GM23338 (cell line): ENCODE measurements at regions not wholly inside any gene's neighbourhood (a gene's known extent, or its start where the extent isn't known, plus 50 kb on each side); places are given as distances from the start of the nearest gene placed in this dataset.
A peak's percentile ranks its signal among the peaks of the same experiment; 100 is the strongest.

Experiments
- ATAC-seq: fragments of 200-7000 bp; cut with Tn5 transposase; 3 replicates; pipeline ENCODE4 v1.9.1; 2020
- DNase-seq: peaks from one replicate; pipeline ENCODE4 v3.0.0-alpha.2; 2015; ENCODE audit warnings: low spot score
- H2AFZ ChIP-seq: fragments of 200-600 bp; sonication (generic); 2 replicates; pipeline ENCODE4 v1.8.0; 2016; ENCODE audit warnings: antibody characterized with exemption, mild to moderate bottlenecking, moderate library complexity
- H3F3A ChIP-seq: fragments of 200-600 bp; sonication (generic); replicated peaks from 2 replicates; pipeline ENCODE4 v1.8.0; 2017; ENCODE audit warnings: antibody characterized with exemption, mixed run types, low read depth
- H3K27ac ChIP-seq: fragments of 200-600 bp; sonication (generic); 2 replicates; pipeline ENCODE4 v1.6.1; 2016; ENCODE audit warnings: low read depth
- H3K27me3 ChIP-seq: fragments of 200-600 bp; sonication (generic); 2 replicates; pipeline ENCODE4 v1.8.0; 2016; ENCODE audit warnings: mild to moderate bottlenecking, mixed run types, moderate library complexity; ENCODE audit not compliant: insufficient read depth
- H3K36me3 ChIP-seq: fragments of 200-600 bp; sonication (generic); 2 replicates; pipeline ENCODE4 v1.8.0; 2016; ENCODE audit warnings: mild to moderate bottlenecking; ENCODE audit not compliant: insufficient read depth
- H3K4me1 ChIP-seq: fragments of 200-600 bp; sonication (generic); 2 replicates; pipeline ENCODE4 v1.8.0; 2016; ENCODE audit warnings: mild to moderate bottlenecking, moderate library complexity; ENCODE audit not compliant: insufficient read depth
- H3K4me2 ChIP-seq: fragments of 200-600 bp; sonication (generic); 2 replicates; pipeline ENCODE4 v1.7.1; 2017; ENCODE audit warnings: mixed run types
- H3K4me3 ChIP-seq: fragments of 200-600 bp; sonication (generic); 2 replicates; pipeline ENCODE4 v1.6.1; 2016; ENCODE audit warnings: mixed run types
- H3K79me2 ChIP-seq: fragments of 200-600 bp; sonication (generic); replicated peaks from 2 replicates; pipeline ENCODE4 v1.8.0; 2017; ENCODE audit warnings: mild to moderate bottlenecking; ENCODE audit not compliant: insufficient read depth
- H3K9me2 ChIP-seq: fragments of 200-600 bp; sonication (generic); 2 replicates; pipeline ENCODE4 v1.8.0; 2017; ENCODE audit not compliant: insufficient read depth
- H4K20me1 ChIP-seq: fragments of 200-600 bp; sonication (generic); replicated peaks from 2 replicates; pipeline ENCODE4 v1.8.0; 2017; ENCODE audit warnings: mild to moderate bottlenecking; ENCODE audit not compliant: insufficient read depth
- H3K27ac Mint-ChIP-seq: 2 replicates; pipeline ENCODE4 v1.8.0; 2020; ENCODE audit warnings: inconsistent platforms, mild to moderate bottlenecking, moderate library complexity, mixed read lengths
- H3K27me3 Mint-ChIP-seq: 3 replicates; pipeline ENCODE4 v1.8.0; 2022; ENCODE audit warnings: low read depth, mild to moderate bottlenecking, moderate library complexity, mixed read lengths, inconsistent platforms; ENCODE audit not compliant: insufficient read depth, poor library complexity
- H3K36me3 Mint-ChIP-seq: 3 replicates; pipeline ENCODE4 v1.8.0; 2021; ENCODE audit warnings: low read depth, mild to moderate bottlenecking, inconsistent platforms, moderate library complexity, mixed read lengths
- H3K4me1 Mint-ChIP-seq: 3 replicates; pipeline ENCODE4 v1.8.0; 2020; ENCODE audit warnings: mild to moderate bottlenecking, inconsistent platforms, mixed read lengths
- H3K4me3 Mint-ChIP-seq: 3 replicates; pipeline ENCODE4 v1.8.0; 2021; ENCODE audit warnings: moderate library complexity, mild to moderate bottlenecking, inconsistent platforms, mixed read lengths
- H3K9me3 Mint-ChIP-seq: 3 replicates; pipeline ENCODE4 v1.8.0; 2020; ENCODE audit warnings: moderate library complexity, mild to moderate bottlenecking, inconsistent platforms, mixed read lengths
- CREB1 ChIP-seq: fragments of 250-450 bp; sonication (Bioruptor Pico); IDR thresholded peaks from 2 replicates; pipeline ENCODE4 v1.5.0; 2020; ENCODE audit warnings: low read depth, mild to moderate bottlenecking, moderate library complexity
- CTCF ChIP-seq, 2 experiments: fragments of 200-600 bp in 1 of 2; sonication (generic) in 1 of 2; conservative IDR thresholded peaks; 2 replicates each; pipeline versions ENCODE4 v1.5.1 to v1.6.1; 2016 to 2017; ENCODE audit warnings: antibody characterized with exemption in 2 of 2, low read depth in 2 of 2, mild to moderate bottlenecking in 2 of 2, moderate library complexity in 1 of 2
- ETS1 ChIP-seq: IDR thresholded peaks from 2 replicates; pipeline ENCODE4 v1.6.1; 2016; ENCODE audit warnings: antibody characterized with exemption
- EZH2 ChIP-seq: fragments of 200-600 bp; sonication (generic); IDR thresholded peaks from one replicate; pipeline ENCODE4 v1.8.0; 2017; ENCODE audit warnings: antibody characterized with exemption, mild to moderate bottlenecking, low read depth; ENCODE audit not compliant: unreplicated experiment
- EZH2phosphoT487 ChIP-seq: fragments of 200-600 bp; sonication (generic); IDR thresholded peaks from one replicate; pipeline ENCODE4 v1.8.1; 2018; ENCODE audit warnings: antibody characterized with exemption; ENCODE audit not compliant: unreplicated experiment
- JUNB ChIP-seq: IDR thresholded peaks from one replicate; pipeline ENCODE4 v1.6.1; 2016; ENCODE audit warnings: antibody characterized with exemption; ENCODE audit not compliant: unreplicated experiment
- NANOG ChIP-seq: IDR thresholded peaks from 2 replicates; pipeline ENCODE4 v1.6.1; 2016; ENCODE audit warnings: antibody characterized with exemption, borderline replicate concordance
- POLR2AphosphoS5 ChIP-seq: IDR thresholded peaks from 2 replicates; pipeline ENCODE4 v1.6.1; 2016; ENCODE audit warnings: antibody characterized with exemption, low read depth
- REST ChIP-seq: IDR thresholded peaks from one replicate; pipeline ENCODE4 v1.6.1; 2018; ENCODE audit warnings: antibody characterized with exemption; ENCODE audit not compliant: unreplicated experiment
- STAT1 ChIP-seq: IDR thresholded peaks from one replicate; pipeline ENCODE4 v1.6.1; 2016; ENCODE audit warnings: antibody characterized with exemption; ENCODE audit not compliant: unreplicated experiment
- ZNF114 ChIP-seq: fragments of 250-450 bp; sonication (Bioruptor Pico); IDR thresholded peaks from 2 replicates; pipeline ENCODE4 v1.5.0; 2020; ENCODE audit warnings: mild to moderate bottlenecking, moderate library complexity
- ZNF331 ChIP-seq: fragments of 250-450 bp; sonication (Bioruptor Pico); IDR thresholded peaks from 2 replicates; pipeline ENCODE4 v1.5.0; 2020; ENCODE audit warnings: low read depth, mild to moderate bottlenecking, moderate library complexity
- ZNF462 ChIP-seq: fragments of 250-450 bp; sonication (Bioruptor Pico); IDR thresholded peaks from 2 replicates; pipeline ENCODE4 v1.5.0; 2020; ENCODE audit warnings: mild to moderate bottlenecking, moderate library complexity

GRCh38 chr7:54330216-54330800, 211.9 kb upstream of the VSTM2A start:
- ATAC-seq: peak; percentile 74
- H3K9me2 ChIP-seq: 0 out of 2 replicates have a peak, but pooled peaks cover 2% of the 10 kb centered on the region
- no peak overlapping the region for H3K4me3 ChIP-seq
- no peaks in the 10 kb centered on the region for H4K20me1 ChIP-seq
- H2AFZ ChIP-seq: no peak overlapping the region
- Mint-ChIP-seq H3K9me3 (peaks cover 3% of the 10 kb centered on the region; the same call in 2 of the 3 replicates), H3K27me3 (no peaks in the 10 kb centered on the region), H3K36me3 (no peaks in the 10 kb centered on the region), H3K27ac (no peak overlapping the region), H3K4me3 (no peak overlapping the region), H3K4me1 (peaks cover 22% of the 10 kb centered on the region)
- H3K36me3 ChIP-seq: no peaks in the 10 kb centered on the region
- H3K4me2 ChIP-seq: no peak overlapping the region
- TF ChIP-seq EZH2 (no peak), CTCF (conservative IDR thresholded peaks at IDR 0.05; ENCODE audit: low read depth in 2 of 2) (no peak), ZNF331 (no peak), REST (no peak), EZH2phosphoT487 (no peak), ETS1 (no peak), ZNF114 (CRISPR knock-in tag) (no peak), NANOG (no peak), CREB1 (CRISPR knock-in tag) (no peak), POLR2AphosphoS5 (no peak), STAT1 (no peak), JUNB (no peak), ZNF462 (no peak)
- no peak for DNase-seq
- H3K79me2 ChIP-seq: no peaks in the 10 kb centered on the region
- no peaks in the 10 kb centered on the region for H3F3A ChIP-seq
- H3K4me1 ChIP-seq: peaks cover 24% of the 10 kb centered on the region
- H3K27me3 ChIP-seq: no peaks in the 10 kb centered on the region
- no peak overlapping the region for H3K27ac ChIP-seq
